ENCODE measurements at regions not wholly inside any gene's neighbourhood (a gene's known extent, or its start where the extent isn't known, plus 50 kb on each side); places are given as distances from the start of the nearest gene placed in this dataset.

- no peak overlapping the region for H3K4me3 ChIP-seq (ENCODE audit: low read depth, low read length)
- TF ChIP-seq, protein P1, sequence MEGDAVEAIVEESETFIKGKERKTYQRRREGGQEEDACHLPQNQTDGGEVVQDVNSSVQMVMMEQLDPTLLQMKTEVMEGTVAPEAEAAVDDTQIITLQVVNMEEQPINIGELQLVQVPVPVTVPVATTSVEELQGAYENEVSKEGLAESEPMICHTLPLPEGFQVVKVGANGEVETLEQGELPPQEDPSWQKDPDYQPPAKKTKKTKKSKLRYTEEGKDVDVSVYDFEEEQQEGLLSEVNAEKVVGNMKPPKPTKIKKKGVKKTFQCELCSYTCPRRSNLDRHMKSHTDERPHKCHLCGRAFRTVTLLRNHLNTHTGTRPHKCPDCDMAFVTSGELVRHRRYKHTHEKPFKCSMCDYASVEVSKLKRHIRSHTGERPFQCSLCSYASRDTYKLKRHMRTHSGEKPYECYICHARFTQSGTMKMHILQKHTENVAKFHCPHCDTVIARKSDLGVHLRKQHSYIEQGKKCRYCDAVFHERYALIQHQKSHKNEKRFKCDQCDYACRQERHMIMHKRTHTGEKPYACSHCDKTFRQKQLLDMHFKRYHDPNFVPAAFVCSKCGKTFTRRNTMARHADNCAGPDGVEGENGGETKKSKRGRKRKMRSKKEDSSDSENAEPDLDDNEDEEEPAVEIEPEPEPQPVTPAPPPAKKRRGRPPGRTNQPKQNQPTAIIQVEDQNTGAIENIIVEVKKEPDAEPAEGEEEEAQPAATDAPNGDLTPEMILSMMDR (IDR thresholded peaks at IDR 0.05), result no peak
- H3K9me3 ChIP-seq (ENCODE audit: control insufficient read depth, low read length), result no peaks in the 10 kb centered on the region
- no peak overlapping the region for H2AFZ ChIP-seq
- H3K9ac ChIP-seq, result no peak overlapping the region
- no peaks in the 10 kb centered on the region for H3K36me3 ChIP-seq (ENCODE audit: control insufficient read depth, insufficient read depth, low read length)
- no peaks in the 10 kb centered on the region for H3K79me2 ChIP-seq
- H3K4me1 ChIP-seq, result no peaks in the 10 kb centered on the region
- H3K27me3 ChIP-seq (ENCODE audit: control insufficient read depth, insufficient read depth, low read length), result no peaks in the 10 kb centered on the region
- no peak overlapping the region for H3K27ac ChIP-seq
- H3K4me2 ChIP-seq (ENCODE audit: low read length), result no peak overlapping the region
Observed at GRCh38 chr2:120826716-120827410, 91.2 kb downstream of the GLI2 start.

GRCh38 chr2:120828066-120828465 is 92.4 kb downstream of the GLI2 start:
- Histone ChIP-seq H3K9me3 (ENCODE audit: control insufficient read depth, low read length) (no peaks in the 10 kb centered on the region), H3K9ac (no peak overlapping the region), H3K27me3 (ENCODE audit: control insufficient read depth, insufficient read depth, low read length) (no peaks in the 10 kb centered on the region), H3K36me3 (ENCODE audit: control insufficient read depth, insufficient read depth, low read length) (no peaks in the 10 kb centered on the region), H3K4me3 (ENCODE audit: low read depth, low read length) (no peak overlapping the region), H2AFZ (no peak overlapping the region), H3K79me2 (no peaks in the 10 kb centered on the region), H3K4me2 (ENCODE audit: low read length) (no peak overlapping the region), H3K4me1 (no peaks in the 10 kb centered on the region), H3K27ac (no peak overlapping the region)
- TF ChIP-seq, protein P1 (IDR thresholded peaks at IDR 0.05), result no peak

DNA sequence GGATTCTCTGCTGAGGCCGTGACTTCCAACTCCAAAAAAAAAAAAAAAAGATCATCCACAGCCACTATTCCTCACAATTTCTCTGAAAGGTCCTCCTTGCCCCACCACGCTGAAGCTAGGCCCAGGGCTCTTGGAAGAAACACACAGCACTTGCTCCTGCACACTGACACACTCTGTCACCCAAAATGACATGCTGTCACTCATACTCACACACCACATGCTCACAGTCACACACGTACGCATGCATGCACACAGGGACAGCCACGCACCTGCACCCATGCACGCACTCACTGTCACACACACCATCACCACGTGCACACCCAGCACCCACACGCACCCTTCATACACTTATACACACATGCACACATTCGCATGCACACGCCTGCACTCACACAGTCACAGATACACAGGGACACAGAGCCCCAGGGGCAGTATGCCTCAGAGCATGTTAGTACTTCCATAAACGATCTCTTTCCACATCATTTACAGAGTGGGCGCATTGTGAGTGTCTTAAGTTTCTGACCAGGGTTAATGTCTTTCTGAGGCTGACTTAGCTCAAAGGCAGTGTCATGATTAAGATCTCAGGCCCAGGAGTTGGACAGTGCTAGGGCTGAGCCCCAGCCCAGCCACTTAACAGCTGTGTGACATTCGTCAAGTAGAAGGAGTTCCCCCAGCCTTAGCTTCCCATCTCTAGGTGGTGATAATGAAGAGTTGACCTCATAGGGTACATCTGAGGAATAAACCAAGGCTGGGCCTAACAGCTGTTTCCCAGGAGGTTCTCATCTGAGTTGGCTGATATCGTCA is 93.4 kb downstream of the GLI2 start:
- Histone ChIP-seq H3K79me2 (no peaks in the 10 kb centered on the region), H3K27ac (no peak overlapping the region), H2AFZ (no peak overlapping the region), H3K9ac (no peak overlapping the region), H3K36me3 (ENCODE audit: control insufficient read depth, insufficient read depth, low read length) (no peaks in the 10 kb centered on the region), H3K27me3 (ENCODE audit: control insufficient read depth, insufficient read depth, low read length) (no peaks in the 10 kb centered on the region), H3K9me3 (ENCODE audit: control insufficient read depth, low read length) (no peaks in the 10 kb centered on the region), H3K4me2 (ENCODE audit: low read length) (no peak overlapping the region), H3K4me3 (ENCODE audit: low read depth, low read length) (no peak overlapping the region), H3K4me1 (no peaks in the 10 kb centered on the region)
- TF ChIP-seq, protein P1 (IDR thresholded peaks at IDR 0.05), result no peak

DNA sequence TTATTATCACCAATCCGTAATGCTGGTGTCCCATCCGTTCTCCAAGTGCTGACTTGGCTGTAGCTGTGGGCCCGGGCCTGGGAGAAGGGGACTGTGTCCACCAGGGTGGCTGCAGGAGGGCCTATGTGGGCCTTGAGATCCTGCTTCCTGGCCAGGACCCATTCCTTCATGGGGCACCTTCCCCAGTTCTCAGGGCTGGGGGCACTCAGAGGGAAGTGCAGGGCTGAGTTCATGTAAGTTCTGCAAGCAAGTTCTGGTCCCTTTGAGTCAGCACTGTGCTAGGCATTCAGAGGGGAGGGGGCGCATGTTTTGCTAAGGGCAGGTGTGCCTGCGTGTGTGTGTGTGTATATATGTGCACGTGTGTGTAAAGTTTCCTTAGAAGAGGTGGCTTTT is 94.0 kb downstream of the GLI2 start:
- Histone ChIP-seq H3K9ac (no peak overlapping the region), H3K79me2 (no peaks in the 10 kb centered on the region), H3K4me1 (no peaks in the 10 kb centered on the region), H3K27ac (no peak overlapping the region), H3K4me2 (ENCODE audit: low read length) (no peak overlapping the region), H3K4me3 (ENCODE audit: low read depth, low read length) (no peak overlapping the region), H3K36me3 (ENCODE audit: control insufficient read depth, insufficient read depth, low read length) (no peaks in the 10 kb centered on the region), H3K9me3 (ENCODE audit: control insufficient read depth, low read length) (no peaks in the 10 kb centered on the region), H2AFZ (no peak overlapping the region), H3K27me3 (ENCODE audit: control insufficient read depth, insufficient read depth, low read length) (no peaks in the 10 kb centered on the region)
- TF ChIP-seq, protein P1 (IDR thresholded peaks at IDR 0.05), result no peak

Data from parathyroid adenoma (tissue), 2 donors.